NCI-H524 (cell line): ENCODE measurements at regions not wholly inside any gene's neighbourhood (a gene's known extent, or its start where the extent isn't known, plus 50 kb on each side); places are given as distances from the start of the nearest gene placed in this dataset.
A peak's percentile ranks its signal among the peaks of the same experiment; 100 is the strongest.

Experiments used
- DNase-seq, 2 experiments: peaks; one replicate each; lab custom pipeline; 2025; lab: John Stamatoyannopoulos, UW

DNA sequence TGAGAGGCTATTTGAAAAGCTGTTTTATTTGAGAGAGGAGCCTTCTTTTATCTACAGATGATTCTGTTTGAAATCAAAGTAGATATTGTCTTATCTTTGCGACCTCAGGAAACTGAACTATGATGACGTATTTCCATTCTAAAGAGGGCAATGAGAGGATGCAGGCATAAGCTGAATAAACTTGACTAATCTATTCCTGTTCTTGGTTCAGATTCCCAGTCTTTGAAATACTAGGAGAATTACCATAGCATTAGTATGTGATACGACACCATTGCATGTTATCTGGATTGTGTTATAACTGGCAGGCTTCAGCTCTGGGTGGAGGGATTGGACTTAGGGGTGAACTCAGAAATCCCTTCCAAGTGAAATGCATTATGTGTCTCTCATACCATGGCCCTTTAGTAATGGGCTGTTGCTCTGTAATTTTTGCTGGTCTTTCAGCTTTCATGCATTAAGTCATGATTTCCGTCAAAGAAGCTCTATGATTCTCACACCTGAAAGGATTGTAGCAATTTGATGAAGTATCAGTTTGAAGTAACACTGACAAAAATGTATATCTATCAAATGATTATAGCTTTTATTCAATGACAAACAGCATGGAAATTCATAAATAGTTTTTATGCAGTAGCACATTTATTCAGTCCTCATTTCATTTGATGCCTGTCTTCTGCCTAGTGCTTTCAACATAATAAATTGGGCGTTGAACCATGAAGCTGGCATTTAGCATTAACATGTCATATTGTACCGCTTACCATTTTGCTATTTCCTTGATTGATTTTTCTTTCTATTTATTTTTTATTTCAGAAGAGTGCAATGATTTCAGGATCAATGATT lies 138.4 kb upstream of the SPACA1 start:
- no peak for DNase-seq

DNA sequence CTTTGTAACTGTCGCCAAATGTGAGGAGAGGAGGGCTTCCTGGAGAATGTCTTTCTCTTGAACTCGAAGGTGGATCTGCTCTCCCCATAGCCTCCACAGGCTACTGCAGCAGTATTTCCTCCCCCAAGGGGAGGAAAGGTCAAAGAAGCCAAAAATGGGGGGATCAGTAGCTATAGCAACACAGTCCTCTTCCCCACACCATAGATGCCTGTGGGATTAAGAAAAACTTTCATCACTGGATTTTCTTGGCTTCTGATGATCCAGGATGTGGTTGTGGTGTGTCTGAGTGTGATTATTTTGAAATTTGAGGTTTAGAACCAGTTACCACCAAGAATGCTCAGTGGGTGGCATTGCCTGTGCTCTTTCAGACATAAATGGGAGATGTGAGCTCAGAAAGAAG lies 140.1 kb upstream of the SPACA1 start:
- DNase-seq: no peak

DNA sequence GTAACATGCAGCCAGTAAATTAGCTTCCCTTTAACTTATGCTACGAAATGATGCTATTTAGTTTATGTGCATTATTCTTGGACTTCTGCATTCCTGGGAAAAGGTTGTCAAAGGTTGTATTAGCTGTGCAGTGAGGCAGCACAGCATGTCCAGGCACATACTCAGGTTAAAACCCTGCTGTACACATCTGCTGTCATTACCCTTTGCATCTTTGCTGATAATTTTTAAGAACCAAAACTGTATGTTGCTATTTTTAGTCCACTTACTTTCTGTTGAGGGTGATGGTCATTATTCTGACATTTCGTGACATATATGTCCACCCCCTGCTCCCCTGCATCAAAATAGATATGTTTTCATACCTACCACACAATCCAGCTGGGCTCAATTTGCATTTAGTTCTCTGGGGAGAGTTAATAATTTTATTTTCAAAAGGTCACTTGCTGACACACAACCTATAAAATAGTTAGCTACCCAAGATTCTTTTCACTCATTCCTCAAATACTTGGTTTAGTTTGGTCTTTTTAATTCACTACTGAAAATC lies 142.5 kb upstream of the SPACA1 start:
- no peak for DNase-seq

DNA sequence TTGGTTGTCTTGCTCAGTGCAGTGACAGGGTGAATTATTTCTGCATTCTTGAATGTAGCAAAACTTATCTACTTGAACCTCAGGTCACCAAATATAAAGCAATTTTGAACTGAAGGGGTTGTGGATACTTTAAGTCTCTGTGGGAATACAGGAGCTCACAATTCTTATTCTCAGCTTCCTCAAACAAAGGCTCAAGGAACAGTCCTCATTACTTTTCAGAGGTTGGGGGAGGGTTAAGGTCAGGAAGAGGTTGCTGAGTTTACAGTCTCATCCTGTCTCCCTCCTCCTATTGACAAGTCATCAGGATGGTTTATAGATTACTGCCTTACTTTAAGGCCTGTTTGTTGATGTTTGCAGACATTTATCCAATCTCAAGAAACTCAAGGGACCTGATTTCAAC lies 143.6 kb upstream of the SPACA1 start:
- no peak for DNase-seq

DNA sequence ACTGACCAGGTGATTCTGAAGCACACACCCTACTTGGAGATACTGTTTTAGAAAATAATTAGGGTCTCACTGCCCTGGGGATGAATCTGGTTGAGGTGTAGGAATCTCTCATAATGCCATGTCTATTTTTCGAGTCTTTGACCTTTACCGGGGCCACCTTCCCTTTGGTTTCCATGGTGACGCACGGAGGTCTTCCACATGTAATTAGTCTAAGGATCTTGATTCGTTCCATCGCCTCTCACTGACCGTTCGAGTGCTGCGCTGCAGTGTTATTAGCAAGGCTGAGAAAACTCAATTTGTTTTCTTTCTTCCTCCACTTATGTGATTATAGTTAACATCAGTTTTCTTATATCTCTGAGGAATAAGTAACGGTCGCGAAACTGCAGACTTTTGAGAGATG lies 144.3 kb upstream of the SPACA1 start:
- no peak for DNase-seq

DNA sequence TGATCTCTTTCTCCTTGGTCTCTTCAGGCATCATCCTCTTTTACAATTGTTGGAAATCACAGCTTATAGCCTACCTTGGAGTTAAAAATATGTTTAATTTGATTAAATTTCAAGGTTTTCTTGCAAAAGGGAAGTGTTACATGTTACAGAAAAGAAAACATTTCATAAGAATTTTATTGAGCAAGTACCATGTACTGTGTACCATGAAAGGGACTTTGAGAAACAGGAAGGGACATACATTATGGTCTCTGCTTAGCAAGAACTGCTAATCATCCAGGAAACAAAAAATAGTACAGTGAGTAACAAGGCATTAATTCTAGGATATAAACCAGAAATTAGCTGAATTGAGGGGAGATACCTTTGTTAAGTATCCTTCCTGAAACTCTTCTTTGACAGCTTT lies 145.3 kb upstream of the SPACA1 start:
- no peak for DNase-seq

DNA sequence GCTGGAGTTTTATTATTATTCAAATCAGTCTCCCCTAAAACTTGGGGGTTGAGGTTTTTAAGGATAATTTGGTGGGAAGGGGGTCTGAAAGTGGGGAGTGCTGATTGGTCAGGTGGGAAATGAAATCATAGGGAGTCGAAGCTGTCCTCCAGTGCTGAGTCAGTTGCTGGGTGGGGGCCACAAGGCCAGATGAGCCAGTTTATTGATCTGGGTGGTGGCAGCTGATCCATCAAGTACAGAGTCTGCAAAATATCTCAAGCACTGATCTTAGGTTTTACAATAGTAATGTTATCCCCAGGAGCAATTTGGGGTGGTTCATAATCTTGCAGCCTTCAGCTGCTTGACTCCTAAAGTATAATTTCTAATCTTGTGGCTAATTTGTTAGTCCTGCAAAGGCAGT lies 146.0 kb upstream of the SPACA1 start:
- no peak for DNase-seq

DNA sequence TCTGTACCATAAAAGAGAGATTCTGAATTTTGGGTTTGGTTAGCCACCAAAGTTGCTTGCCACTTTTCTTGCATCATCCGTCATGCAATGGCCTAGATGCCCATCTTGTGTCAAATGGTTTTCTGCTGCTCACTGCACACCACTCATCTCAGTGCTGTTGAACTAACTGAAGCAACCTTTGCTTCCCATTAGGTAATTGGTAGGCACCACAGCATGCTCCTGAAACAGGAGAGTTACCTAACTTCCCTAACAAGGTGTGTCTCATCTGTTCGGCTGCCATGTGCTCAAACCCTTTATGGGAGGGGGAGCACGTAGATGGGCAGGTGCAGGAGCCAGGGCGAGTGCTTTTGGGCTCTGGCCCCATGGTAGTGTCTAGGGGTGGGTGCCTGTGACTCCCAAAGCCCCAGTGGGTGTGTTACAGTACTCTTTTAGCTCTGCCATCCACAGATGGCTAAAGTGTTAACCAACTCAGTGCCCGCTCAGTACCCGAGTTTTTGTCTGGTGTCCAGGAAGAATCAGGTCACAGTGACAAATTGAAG lies 147.4 kb upstream of the SPACA1 start:
- no peak for DNase-seq

DNA sequence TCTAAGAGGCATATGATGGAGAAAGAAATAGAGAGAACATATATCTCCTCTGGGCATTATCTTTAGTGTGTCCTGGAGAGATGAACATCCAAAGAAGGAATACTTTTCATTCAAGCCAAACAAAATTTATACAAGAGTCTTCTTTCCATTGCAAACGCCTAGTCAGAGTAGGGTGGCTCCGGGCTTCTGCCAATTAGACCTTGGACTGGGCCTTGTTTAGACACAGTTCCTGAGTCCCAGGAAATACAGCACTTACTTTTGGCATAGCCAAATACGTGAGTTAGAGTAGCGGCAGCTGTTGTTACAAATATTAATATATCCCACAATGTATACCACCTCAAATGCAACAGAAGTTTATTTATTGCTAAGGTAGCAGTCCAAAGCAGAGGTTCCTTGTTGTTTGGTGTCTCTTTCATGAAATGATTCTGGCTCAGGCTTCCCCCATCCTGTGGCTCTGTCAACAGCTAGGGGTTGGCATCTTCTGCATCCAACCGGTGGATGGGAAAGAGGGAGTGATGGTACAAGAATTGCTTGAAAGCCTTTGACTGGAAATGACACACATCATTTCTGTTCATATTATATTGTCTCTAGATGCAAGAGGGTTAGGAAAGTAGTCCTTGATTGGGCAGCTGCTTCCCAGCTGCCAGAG lies 148.0 kb upstream of the SPACA1 start:
- no peak for DNase-seq

DNA sequence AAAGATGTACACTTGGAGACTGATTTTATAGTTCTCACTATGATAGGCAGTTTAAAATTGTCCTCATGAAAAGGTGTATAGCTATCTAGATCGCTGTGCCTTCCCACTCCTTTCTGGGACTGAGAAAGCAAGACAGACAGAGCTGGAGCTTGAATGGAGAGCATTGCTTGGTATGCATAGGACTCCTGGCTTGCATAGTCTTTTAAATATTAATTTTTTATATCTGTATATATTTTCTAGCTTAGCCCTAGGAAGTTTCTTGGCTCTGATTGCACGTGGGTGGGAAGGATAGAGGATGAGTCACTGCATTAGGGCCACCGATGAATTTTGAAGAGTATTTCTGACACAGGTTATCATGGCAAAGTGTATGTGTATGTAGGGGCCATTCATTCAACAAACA lies 150.0 kb upstream of the SPACA1 start:
- DNase-seq: no peak

DNA sequence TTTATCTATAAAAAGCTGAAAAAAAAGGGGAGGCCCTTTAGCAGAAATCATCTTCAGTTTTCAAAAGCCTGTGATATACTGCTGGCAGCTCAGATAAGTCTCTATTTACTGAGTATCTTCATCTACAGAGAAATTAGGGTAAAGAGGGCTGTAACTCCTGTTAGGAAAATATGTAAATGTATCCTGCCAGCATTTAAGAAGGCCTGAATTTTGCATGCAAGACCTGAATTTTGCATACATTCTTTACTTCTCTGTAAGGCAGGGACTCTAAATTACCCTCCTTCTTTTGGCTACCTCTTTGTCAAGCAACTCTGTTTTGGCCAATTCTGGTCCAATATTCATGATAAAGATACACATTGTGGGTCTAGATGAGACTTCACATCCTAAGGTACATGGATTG lies 150.6 kb upstream of the SPACA1 start:
- no peak for DNase-seq

DNA sequence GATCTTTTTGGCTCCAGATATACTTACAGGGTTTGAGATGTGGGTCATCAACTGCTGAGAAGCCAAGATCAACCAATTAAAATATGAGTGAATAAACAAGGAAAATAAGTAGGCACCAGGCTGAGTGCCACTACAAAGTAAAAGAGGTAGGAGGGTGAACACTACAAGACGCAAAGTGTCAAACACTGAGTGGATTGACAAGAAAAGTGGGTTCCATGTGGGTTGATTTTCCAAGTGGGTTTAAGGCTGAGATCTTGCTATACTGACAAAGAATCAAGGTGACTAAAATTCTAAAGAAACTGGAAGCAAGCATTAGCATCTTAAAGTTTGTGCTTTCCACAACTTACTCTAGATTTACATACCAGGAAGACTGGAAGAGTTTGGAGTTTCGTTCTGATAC lies 160.4 kb upstream of the SPACA1 start:
- no peak for DNase-seq

DNA sequence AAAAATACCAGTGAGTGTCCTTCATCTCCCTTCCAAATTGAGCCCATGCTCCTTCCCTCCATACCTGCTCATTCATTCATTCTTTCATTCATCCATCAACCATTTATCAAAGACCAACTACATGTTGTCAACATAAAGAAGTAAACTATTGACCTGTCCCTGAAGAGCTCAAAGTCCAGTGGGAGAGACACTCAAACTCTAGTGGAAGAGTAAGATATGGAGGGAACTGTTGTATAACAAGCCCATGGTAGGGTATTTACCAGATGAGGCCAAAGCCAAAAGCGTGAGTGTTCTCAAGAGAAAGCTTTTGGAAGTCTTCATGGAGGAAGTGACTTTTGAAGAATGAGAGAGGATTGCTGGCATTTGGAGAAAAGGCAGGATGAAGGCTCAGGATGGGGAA lies 163.4 kb upstream of the SPACA1 start:
- no peak for DNase-seq

DNA sequence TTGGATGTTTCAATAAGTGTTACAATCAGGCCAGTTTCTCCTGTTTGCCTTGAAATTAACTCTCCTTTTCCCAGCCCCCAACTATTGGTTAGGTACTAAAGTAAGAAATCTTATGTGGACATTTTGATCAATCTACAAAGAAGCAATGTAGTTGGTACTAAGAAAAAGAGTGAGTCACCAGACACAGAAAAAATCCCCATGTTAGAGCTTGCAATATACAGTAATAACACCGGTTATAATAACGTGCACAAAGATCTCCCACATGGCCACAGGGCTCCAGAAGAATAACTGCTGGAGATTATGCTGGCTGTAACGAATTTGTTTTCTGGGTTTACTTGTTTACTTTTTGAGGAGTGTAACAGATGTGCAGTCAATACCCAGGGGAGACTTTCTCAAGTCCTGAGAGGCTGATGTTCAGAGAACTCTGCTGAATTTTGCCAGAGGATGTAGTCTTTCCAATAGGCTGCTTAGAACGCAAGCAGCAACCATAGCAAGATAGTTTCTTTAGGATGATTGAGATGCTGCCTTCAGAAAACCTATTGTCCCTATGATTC lies 166.2 kb upstream of the SPACA1 start:
- peak in 1 of 2 experiments; percentile 17 for DNase-seq

DNA sequence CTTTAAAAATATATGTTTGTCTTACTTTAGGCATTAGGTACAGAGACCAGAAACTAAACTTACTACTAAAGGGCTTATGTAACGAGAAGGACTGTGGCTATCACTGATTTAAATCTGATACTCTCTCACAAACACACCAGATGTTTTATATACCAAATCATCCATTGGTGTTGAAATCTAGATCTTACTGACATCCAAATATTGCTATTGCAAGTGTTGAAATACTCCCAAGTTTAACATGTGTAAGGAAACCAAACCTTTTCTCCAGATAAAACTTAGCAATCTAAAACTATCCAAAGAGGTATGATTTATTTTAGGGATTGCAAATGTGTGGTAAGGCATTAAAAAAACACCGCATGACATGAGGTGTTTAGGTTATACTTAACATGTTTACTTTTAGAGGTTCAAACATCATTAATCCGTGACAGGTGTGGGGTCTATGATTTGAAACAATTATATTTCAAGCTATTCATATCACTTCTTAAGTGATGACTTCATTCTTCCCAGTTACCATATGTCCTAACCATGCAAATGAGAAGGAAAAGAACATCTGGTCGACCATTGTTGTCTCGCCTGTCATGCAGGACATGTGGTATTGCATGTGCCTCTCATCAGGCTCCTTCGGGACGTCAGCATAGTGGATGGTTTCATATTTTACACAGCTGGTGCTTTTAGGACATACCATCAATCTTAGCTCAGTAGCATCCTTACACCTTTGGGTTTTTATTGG lies 168.3 kb upstream of the SPACA1 start:
- DNase-seq: peak; percentile 94 to 98

DNA sequence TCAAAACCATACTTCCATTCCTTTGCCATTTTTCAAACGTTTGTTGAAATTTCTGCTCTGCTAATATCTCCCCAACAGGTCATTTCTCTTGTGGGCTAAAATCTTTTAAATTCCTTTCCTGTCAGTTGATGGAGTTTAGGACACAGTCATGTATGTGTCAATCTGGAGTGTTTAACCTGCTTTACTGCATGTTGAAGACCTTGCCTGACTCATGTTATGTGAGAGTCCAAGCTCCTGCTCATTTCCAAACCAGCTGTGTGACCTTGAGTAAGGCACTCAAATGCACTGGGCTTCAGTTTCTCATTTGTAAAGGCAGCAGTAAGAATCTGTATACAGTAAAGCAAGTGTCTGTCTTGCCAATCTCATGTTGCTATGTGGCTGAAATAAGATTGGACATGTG lies 171.9 kb upstream of the SPACA1 start:
- DNase-seq: no peak

DNA sequence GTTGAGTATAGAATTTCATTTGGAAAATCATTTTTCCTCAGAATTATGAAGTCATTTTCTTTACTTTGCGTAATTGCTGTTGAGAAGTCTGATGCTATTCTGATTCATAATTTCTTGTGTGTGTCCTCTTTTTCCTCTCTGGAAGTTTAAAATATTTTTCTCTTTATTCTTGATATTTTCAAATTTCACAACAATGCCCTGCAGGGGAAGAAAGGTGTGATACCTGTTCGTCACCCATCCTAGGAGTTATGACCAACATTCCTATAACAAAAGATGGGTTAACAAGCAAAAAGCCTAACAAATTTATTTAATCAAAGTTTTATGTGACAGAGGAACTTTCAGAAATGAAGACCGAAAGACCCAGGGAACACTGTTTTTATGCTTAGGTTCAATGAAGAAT lies 171.5 kb upstream of the AKIRIN2 start:
- DNase-seq: no peak

DNA sequence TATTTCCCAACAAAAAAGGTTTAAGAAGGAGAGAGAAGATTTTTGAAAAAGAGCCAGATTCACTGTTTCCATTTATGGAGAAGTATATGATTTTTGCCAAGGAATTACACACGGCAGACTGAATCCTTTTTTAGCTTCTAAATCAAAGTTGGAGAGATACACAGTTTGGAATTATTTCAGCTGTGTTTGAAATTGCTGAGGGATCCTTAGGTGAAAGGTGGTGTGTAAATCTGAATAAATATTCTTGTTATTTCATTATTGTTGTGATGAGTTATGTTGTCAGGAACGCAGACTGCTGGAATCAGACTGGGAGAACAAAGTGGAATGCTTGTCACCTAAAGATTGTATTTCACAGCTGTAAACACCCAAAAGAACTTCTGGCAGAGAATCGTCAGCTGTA lies 168.5 kb upstream of the AKIRIN2 start:
- DNase-seq: no peak

DNA sequence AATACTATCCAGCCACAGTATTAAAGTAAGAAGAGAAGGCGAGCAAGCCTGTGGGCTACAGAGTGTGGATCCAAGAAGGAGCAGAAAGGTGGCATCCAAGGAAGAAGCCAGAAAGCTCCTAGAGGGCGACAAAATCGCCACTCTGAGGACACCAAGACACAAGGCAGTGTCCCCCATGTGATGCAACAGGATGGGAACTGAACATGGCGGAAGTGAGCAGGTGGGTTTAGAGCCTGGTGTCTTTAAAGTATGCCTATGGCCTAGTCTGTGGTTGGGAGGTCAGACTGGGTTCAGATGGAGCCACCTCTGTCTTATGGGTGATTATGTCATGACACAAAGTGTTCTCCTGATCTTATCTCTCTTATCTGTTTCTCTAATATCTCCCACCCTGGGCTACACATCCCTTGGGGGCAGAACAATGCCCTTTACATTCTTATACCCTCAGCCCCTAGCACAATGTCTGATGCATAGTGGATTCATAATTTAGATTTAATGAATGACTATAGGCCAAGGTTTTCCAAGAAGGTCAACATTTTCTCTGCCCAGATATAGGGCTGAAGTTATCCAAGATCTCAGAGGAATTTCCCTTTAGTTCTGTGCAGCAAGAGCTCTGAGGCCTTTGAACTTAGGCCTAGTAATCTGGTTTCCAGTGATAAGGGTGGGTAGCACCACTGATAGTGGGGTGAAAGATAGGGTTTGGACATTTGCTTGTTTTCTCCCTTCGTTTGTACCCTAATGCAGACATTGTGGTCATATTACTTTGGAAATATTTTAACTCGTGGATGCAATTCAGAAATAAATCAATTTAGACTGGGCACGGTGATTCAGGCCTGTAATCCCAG lies 167.3 kb upstream of the AKIRIN2 start:
- no peak for DNase-seq

DNA sequence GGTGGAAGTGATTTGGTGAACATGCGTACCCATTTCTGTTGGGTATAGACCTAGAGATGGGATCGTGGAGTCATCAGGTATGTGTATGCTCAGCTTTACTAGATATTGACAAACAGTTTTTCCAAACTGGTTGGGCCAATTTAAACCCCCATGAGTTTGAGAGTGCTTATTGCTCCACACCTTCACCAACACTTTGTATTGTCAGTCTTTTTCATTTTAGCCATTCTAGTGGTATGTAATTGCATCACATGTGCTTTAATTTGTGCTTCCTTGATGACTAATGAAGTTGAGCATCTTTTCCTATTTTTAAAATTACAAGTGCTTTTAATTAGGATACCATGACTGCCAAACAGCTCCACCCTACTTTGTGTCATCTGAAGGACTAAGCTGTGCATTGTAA lies 158.9 kb upstream of the AKIRIN2 start:
- no peak for DNase-seq

DNA sequence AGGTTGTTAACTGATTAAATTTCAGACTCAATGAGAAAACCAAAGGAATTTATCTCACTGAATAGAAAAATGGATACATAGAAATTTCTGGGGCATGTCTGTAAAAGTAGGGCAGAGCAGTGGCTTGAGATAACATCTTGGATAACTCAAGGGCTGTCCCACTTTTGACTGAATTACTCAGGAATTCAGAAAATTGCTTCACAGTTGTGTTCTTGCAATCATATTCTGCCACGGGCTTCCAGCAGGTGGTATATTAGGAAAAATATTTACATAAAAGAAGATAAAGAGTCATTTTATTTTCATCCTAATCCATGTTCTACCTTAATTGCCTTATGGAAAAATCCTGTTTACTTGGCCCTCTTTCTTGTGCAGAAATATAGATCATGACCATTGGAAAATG lies 156.4 kb upstream of the AKIRIN2 start:
- DNase-seq: no peak
